ENCODE measurements at regions not wholly inside any gene's neighbourhood (a gene's known extent, or its start where the extent isn't known, plus 50 kb on each side); places are given as distances from the start of the nearest gene placed in this dataset.
"Not testable (repeated sequence)": the region's sequence is repeated elsewhere in the genome, so short reads cannot be mapped to it uniquely, and the experiment has no call there.

GRCh38 chr10:43931308-43931930, 282.7 kb upstream of the ZNF32 start:
- no peak for DNase-seq (ENCODE audit: low read depth)

GRCh38 chr10:43930777-43931176, 282.1 kb upstream of the ZNF32 start:
- DNase-seq (ENCODE audit: low read depth), result no peak

- no peak for DNase-seq (ENCODE audit: low read depth)
Observed at GRCh38 chr10:43930243-43930642, 281.6 kb upstream of the ZNF32 start.

- no peak for DNase-seq (ENCODE audit: low read depth)
Observed at GRCh38 chr10:43929122-43929521, 280.4 kb upstream of the ZNF32 start.

- DNase-seq (ENCODE audit: low read depth), result no peak
Observed at GRCh38 chr10:43928425-43928968, 279.8 kb upstream of the ZNF32 start.

- DNase-seq (ENCODE audit: low read depth), result no peak
Observed at GRCh38 chr10:43926875-43927406, 278.3 kb upstream of the ZNF32 start.

- no peak for DNase-seq (ENCODE audit: low read depth)
Observed at GRCh38 chr10:43926371-43926770, 277.7 kb upstream of the ZNF32 start.

- no peak for DNase-seq (ENCODE audit: low read depth)
Observed at GRCh38 chr10:43925793-43926192, 277.1 kb upstream of the ZNF32 start.

- DNase-seq (ENCODE audit: low read depth), result no peak
Observed at GRCh38 chr10:43923328-43923727, 274.6 kb upstream of the ZNF32 start.

GRCh38 chr10:43922335-43923280, 273.9 kb upstream of the ZNF32 start:
- DNase-seq (ENCODE audit: low read depth), result no peak

GRCh38 chr10:43921881-43922280, 273.2 kb upstream of the ZNF32 start:
- DNase-seq (ENCODE audit: low read depth), result no peak

- no peak for DNase-seq (ENCODE audit: low read depth)
Observed at GRCh38 chr10:43921478-43921877, 272.8 kb upstream of the ZNF32 start.

GRCh38 chr10:43920236-43920758, 271.6 kb upstream of the ZNF32 start:
- not testable (repeated sequence) for DNase-seq (ENCODE audit: low read depth)

GRCh38 chr10:43913676-43914235, 265.1 kb upstream of the ZNF32 start:
- no peak for DNase-seq (ENCODE audit: low read depth)

- no peak for DNase-seq (ENCODE audit: low read depth)
Observed at GRCh38 chr10:43912469-43912868, 263.8 kb upstream of the ZNF32 start.

GRCh38 chr10:43906490-43906889, 257.8 kb upstream of the ZNF32 start:
- DNase-seq (ENCODE audit: low read depth), result no peak

GRCh38 chr10:43905512-43906236, 257.0 kb upstream of the ZNF32 start:
- DNase-seq (ENCODE audit: low read depth), result no peak

GRCh38 chr10:43904844-43905243, 256.2 kb upstream of the ZNF32 start:
- no peak for DNase-seq (ENCODE audit: low read depth)

GRCh38 chr10:43904301-43904700, 255.6 kb upstream of the ZNF32 start:
- no peak for DNase-seq (ENCODE audit: low read depth)

GRCh38 chr10:43903451-43903850, 254.8 kb upstream of the ZNF32 start:
- no peak for DNase-seq (ENCODE audit: low read depth)

- no peak for DNase-seq (ENCODE audit: low read depth)
Observed at GRCh38 chr10:43902842-43903241, 254.2 kb upstream of the ZNF32 start.
